ENCODE measurements at regions not wholly inside any gene's neighbourhood (a gene's known extent, or its start where the extent isn't known, plus 50 kb on each side); places are given as distances from the start of the nearest gene placed in this dataset.
"Not testable (repeated sequence)": the region's sequence is repeated elsewhere in the genome, so short reads cannot be mapped to it uniquely, and the experiment has no call there.

DNA sequence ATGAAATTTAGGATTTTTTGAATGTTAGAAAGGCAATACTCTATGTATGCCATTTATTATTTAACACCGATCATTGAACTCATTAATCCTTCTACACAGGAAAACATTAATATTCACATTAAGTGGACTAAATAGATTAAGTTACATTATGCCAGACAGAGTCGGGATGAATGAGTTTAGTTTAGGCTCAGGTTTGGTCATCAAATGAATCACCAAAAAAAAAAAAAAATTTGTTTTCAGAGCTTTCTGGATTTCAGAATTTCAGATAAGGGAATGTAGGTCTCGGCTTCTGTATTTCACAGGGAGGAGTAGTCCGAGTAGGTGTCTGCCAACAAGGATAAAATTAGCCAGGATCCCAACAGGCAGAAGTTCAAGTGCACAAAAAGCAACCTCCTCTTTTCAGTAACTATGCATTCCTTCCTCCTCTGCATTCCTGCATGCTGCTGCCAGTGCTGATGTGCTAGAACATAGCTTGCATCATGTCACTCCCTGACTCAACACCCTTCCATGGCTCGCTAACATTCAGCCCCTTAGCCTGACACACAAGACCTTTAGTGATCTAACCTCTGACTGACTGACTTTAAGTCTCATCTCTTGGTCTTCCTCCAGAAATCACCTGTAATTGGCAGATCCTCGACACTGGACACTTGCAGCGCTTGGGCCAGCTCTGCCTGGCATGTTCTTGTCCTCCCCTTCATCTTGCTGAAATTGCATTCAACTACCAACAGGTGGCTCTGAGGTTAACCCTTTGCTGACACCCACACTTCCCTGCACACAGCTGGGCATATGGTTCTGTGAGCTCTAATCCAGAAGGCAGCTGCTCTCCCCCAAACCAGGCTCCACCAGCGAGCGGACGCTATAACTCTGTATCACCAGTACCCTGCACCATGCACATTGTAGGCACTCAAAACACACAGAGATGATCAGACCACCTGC lies 145.4 kb upstream of the PROK2 start:
- Histone ChIP-seq H3K27ac (peak overlapping the region in 1 of 2 donors; percentile 25), H3K36me3 (no peaks in the 10 kb centered on the region), H3K9me3 (no peaks in the 10 kb centered on the region), H3K4me3 (no peak overlapping the region), H3K27me3 (no peaks in the 10 kb centered on the region), H3K4me1 (no peaks in the 10 kb centered on the region)
- TF ChIP-seq, protein P1, sequence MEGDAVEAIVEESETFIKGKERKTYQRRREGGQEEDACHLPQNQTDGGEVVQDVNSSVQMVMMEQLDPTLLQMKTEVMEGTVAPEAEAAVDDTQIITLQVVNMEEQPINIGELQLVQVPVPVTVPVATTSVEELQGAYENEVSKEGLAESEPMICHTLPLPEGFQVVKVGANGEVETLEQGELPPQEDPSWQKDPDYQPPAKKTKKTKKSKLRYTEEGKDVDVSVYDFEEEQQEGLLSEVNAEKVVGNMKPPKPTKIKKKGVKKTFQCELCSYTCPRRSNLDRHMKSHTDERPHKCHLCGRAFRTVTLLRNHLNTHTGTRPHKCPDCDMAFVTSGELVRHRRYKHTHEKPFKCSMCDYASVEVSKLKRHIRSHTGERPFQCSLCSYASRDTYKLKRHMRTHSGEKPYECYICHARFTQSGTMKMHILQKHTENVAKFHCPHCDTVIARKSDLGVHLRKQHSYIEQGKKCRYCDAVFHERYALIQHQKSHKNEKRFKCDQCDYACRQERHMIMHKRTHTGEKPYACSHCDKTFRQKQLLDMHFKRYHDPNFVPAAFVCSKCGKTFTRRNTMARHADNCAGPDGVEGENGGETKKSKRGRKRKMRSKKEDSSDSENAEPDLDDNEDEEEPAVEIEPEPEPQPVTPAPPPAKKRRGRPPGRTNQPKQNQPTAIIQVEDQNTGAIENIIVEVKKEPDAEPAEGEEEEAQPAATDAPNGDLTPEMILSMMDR (IDR thresholded peaks at IDR 0.05) = peak in 1 of 4 experiments; percentile 8
- TF ChIP-seq POLR2A (IDR thresholded peaks at IDR 0.05) = no peak
- DNase-seq = peak; percentile 36 to 53
- intact Hi-C loops (cut with DNase I; ENCODE audit: low total_unique reads) = no loop called here

DNA sequence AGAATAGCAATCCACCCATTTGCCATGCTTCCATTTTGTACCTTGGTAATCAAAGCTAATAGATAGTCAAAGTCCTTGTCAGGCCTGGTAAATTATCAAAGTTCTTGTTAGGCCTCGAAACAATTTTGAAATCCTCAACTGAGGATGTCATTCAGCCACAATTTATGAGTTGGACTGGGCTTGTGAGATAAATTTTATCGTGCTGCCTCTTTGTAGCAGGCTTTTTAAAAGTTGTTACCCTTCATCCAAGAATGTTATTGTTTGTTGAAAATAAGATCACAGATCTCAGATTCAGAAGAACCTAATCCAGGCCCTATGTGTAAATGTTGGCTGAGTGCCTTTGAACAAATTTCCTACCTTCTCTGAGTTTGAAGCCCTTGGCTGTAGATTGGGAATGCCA lies 143.3 kb upstream of the PROK2 start:
- no peak for DNase-seq
- H3K36me3 ChIP-seq = no peaks in the 10 kb centered on the region
- TF ChIP-seq, protein P1 (IDR thresholded peaks at IDR 0.05) = no peak
- TF ChIP-seq POLR2A (IDR thresholded peaks at IDR 0.05) = no peak
- H3K4me1 ChIP-seq = no peaks in the 10 kb centered on the region
- intact Hi-C loops (cut with DNase I; ENCODE audit: low total_unique reads) = no loop called here
- no peak overlapping the region for H3K4me3 ChIP-seq
- H3K27ac ChIP-seq = no peak overlapping the region
- H3K27me3 ChIP-seq = no peaks in the 10 kb centered on the region
- H3K9me3 ChIP-seq = no peaks in the 10 kb centered on the region

DNA sequence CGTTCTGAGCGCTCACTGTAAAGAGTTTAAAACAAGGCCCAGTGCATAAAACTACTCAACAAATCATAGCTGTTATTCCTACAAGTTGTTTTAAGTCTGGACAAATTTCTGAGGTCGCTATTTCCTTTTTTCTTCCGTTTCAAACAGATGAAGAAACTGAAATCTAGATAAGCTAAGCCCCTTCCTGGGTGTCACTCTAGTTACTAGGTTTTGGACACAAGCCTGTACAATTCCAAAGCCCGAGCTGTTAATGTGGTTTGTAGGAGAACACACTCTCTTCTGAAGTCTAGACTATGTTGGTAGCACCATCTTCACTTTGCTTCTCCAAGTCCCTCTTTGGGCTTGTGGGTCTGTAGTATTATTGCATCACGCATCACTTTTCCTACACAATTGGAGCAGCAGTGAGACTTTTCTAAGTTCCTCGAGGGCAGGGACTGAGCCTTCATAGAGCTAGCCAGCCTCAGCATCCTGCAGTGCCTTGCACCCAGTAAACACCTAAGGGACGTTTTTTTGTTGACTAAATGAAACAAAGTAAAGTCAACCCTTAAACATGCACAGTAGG lies 142.6 kb upstream of the PROK2 start:
- Histone ChIP-seq H3K4me1 (no peaks in the 10 kb centered on the region), H3K9me3 (no peaks in the 10 kb centered on the region), H3K36me3 (no peaks in the 10 kb centered on the region), H3K27me3 (no peaks in the 10 kb centered on the region), H3K27ac (no peak overlapping the region), H3K4me3 (no peak overlapping the region)
- intact Hi-C loops (cut with DNase I; ENCODE audit: low total_unique reads) = no loop called here
- DNase-seq = no peak
- TF ChIP-seq, protein P1 (IDR thresholded peaks at IDR 0.05) = no peak
- no peak for TF ChIP-seq POLR2A (IDR thresholded peaks at IDR 0.05)

DNA sequence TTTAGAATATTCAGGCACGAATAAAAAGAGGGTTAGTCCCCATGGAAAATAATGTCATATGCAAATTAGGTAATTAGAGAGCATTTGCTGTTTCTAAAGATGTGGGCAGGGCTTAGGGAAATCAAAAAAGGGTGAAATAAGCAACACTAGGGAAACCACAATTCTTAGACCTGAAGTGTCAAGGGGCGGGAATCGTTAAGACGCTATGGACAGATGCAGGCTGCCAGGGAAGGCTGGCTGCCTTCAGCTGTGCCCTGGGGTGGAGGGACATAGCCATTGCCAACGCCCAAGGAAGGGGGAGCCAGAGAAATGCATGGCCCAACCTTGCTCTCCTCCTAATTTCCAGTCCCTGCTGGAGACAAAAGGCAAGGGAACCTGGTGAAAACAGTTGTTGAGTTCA lies 141.7 kb upstream of the PROK2 start:
- H3K36me3 ChIP-seq = no peaks in the 10 kb centered on the region
- H3K4me1 ChIP-seq = no peaks in the 10 kb centered on the region
- H3K27me3 ChIP-seq = no peaks in the 10 kb centered on the region
- H3K9me3 ChIP-seq = no peaks in the 10 kb centered on the region
- intact Hi-C loops (cut with DNase I; ENCODE audit: low total_unique reads) = no loop called here
- no peak for DNase-seq
- H3K27ac ChIP-seq = no peak overlapping the region
- no peak overlapping the region for H3K4me3 ChIP-seq
- TF ChIP-seq, protein P1 (IDR thresholded peaks at IDR 0.05) = no peak
- no peak for TF ChIP-seq POLR2A (IDR thresholded peaks at IDR 0.05)

DNA sequence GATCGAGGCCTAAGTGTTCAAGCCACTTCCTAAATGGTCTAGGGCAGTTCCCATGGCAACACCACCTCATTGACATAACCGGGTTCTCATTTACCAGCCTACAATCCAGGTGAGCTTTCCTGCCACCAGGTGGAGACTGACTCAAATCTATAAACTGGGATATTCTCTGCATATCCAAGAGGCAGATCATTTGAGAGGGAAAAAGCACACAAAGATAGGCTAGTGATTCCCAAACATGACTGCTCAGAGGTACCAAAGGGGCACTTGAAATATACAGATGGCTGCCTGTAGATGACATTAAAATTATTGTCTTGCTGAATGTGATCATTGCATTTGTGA lies 141.3 kb upstream of the PROK2 start:
- Histone ChIP-seq H3K27me3 (no peaks in the 10 kb centered on the region), H3K27ac (no peak overlapping the region), H3K4me3 (no peak overlapping the region), H3K9me3 (no peaks in the 10 kb centered on the region), H3K4me1 (no peaks in the 10 kb centered on the region), H3K36me3 (no peaks in the 10 kb centered on the region)
- intact Hi-C loops (cut with DNase I; ENCODE audit: low total_unique reads) = no loop called here
- TF ChIP-seq, protein P1 (IDR thresholded peaks at IDR 0.05) = peak in 3 of 4 experiments; percentile 16 to 31 (median 17)
- TF ChIP-seq POLR2A (IDR thresholded peaks at IDR 0.05) = no peak
- DNase-seq = peak in 1 of 2 donors; percentile 19

DNA sequence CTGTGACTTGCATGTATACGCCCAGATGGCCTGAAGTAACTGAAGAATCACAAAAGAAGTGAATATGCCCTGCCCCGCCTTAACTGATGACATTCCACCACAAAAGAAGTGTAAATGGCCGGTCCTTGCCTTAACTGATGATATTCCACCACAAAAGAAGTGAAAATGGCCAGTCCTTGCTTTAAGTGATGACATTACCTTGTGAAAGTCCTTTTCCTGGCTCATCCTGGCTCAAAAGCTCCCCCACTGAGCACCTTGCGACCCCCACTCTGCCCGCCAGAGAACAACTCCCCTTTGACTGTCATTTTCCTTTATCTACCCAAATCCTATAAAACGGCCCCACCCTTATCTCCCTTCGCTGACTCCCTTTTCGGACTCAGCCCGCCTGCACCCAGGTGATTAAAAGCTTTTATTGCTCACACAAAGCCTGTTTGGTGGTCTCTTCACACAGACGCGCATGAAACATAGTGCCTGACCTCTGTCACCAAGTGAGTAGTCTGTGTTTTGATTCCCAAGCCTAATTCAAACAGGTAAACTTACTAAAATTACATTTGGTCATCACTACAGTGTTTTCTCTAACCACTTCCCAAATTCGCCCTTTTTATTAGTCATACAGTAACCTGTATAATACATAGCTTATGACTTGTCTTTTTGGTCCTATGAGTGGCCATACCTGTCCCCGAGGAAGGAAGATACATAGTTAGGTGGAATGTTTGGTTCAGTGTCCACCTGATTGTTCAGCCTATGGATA lies 140.7 kb upstream of the PROK2 start:
- H3K4me1 ChIP-seq; intact Hi-C loops (cut with DNase I; ENCODE audit: low total_unique reads); H3K27ac ChIP-seq; H3K9me3 ChIP-seq; H3K4me3 ChIP-seq; H3K36me3 ChIP-seq; H3K27me3 ChIP-seq; DNase-seq: not testable (repeated sequence)
